ENCODE measurements at regions not wholly inside any gene's neighbourhood (a gene's known extent, or its start where the extent isn't known, plus 50 kb on each side); places are given as distances from the start of the nearest gene placed in this dataset.
"Not testable (repeated sequence)": the region's sequence is repeated elsewhere in the genome, so short reads cannot be mapped to it uniquely, and the experiment has no call there.

DNA sequence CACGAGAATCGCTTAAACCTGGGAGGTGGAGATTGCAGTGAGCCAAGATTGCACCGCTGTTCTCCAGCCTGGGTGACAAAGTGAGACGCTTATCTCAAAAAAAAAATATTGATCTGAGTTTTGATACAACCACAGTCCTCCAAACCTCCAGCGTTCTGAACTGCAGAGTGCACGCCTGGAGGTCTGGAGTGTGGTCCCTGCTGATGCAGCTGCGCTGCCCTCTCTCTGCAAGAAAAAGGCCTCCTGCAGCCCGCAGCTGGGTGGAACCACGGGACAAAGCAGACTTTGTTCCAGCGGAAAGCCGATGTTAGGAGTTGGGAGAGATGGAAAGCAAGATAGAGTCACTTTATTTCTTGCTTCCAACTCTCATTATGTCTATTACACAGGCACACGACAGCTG lies 144.9 kb upstream of the SOD1 start:
- no TSS peak for BruUV-seq (replicated peaks)
- no peak overlapping the region for H3K4me3 ChIP-seq (ENCODE audit: low read depth, low read length)
- H3K9me3 Mint-ChIP-seq (ENCODE audit: unreplicated experiment) = no peaks in the 10 kb centered on the region
- H3K4me3 Mint-ChIP-seq (ENCODE audit: unreplicated experiment) = no peak overlapping the region
- no peak overlapping the region for H3K27ac Mint-ChIP-seq (ENCODE audit: unreplicated experiment)
- DNase-seq = no peak
- H3K27me3 Mint-ChIP-seq (ENCODE audit: insufficient read depth, unreplicated experiment) = no peaks in the 10 kb centered on the region
- peaks cover 6% of the 10 kb centered on the region for H3K4me1 Mint-ChIP-seq (ENCODE audit: low read depth, unreplicated experiment)
- H3K4me1 ChIP-seq = no peaks in the 10 kb centered on the region
- no peaks in the 10 kb centered on the region for H3K36me3 Mint-ChIP-seq (ENCODE audit: insufficient read depth, unreplicated experiment)
- CTCF ChIA-PET = interaction anchor here (0.6 to 1.0 kb wide), 4 partner anchors 9 to 167 kb away, joined by 3 to 9 read pairs (median 5); no protein-coding TSS in a partner anchor
- POLR2A ChIA-PET = no interaction called here
- H3K9me3 ChIP-seq = no peaks in the 10 kb centered on the region
- no peaks in the 10 kb centered on the region for H3K27me3 ChIP-seq (replicated peaks; ENCODE audit: control insufficient read depth, insufficient read depth, low read length)
- TF ChIP-seq, protein P1, sequence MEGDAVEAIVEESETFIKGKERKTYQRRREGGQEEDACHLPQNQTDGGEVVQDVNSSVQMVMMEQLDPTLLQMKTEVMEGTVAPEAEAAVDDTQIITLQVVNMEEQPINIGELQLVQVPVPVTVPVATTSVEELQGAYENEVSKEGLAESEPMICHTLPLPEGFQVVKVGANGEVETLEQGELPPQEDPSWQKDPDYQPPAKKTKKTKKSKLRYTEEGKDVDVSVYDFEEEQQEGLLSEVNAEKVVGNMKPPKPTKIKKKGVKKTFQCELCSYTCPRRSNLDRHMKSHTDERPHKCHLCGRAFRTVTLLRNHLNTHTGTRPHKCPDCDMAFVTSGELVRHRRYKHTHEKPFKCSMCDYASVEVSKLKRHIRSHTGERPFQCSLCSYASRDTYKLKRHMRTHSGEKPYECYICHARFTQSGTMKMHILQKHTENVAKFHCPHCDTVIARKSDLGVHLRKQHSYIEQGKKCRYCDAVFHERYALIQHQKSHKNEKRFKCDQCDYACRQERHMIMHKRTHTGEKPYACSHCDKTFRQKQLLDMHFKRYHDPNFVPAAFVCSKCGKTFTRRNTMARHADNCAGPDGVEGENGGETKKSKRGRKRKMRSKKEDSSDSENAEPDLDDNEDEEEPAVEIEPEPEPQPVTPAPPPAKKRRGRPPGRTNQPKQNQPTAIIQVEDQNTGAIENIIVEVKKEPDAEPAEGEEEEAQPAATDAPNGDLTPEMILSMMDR (IDR thresholded peaks at IDR 0.05; ENCODE audit: insufficient read depth in 1 of 2, low read depth in 1 of 2, low read length in 1 of 2, severe bottlenecking in 1 of 2, unreplicated experiment in 1 of 2) = peak in 1 of 2 experiments; percentile 8
- no peaks in the 10 kb centered on the region for H3K36me3 ChIP-seq (ENCODE audit: control insufficient read depth, insufficient read depth, low read length)
- intact Hi-C loops (cut with micrococcal nuclease; ENCODE audit: unreplicated experiment) = no loop called here

DNA sequence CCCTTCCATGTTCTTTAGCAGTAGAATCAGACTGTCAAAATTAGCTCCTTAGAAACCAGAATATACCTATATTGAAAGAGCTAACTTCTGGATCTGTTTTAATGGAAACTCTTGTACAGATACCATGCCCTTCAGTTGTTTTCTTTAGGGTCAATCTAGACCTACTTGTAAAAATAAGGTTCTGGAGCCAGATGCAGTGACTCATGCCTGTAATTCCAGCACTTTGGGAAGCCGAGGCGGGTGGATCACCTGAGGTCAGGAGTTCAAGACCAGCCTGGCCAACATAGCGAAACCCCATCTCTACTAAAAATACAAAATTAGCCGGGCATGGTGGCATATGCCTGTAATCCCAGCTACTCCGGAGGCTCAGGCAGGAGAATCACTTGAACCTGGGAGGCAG lies 146.0 kb upstream of the SOD1 start:
- H3K9me3 Mint-ChIP-seq (ENCODE audit: unreplicated experiment); H3K27ac Mint-ChIP-seq (ENCODE audit: unreplicated experiment); intact Hi-C loops (cut with micrococcal nuclease; ENCODE audit: unreplicated experiment); H3K9me3 ChIP-seq; H3K4me3 ChIP-seq (ENCODE audit: low read depth, low read length); POLR2A ChIA-PET; H3K36me3 Mint-ChIP-seq (ENCODE audit: insufficient read depth, unreplicated experiment); H3K4me1 ChIP-seq; H3K36me3 ChIP-seq (ENCODE audit: control insufficient read depth, insufficient read depth, low read length); H3K4me1 Mint-ChIP-seq (ENCODE audit: low read depth, unreplicated experiment); H3K4me3 Mint-ChIP-seq (ENCODE audit: unreplicated experiment); DNase-seq; H3K27me3 ChIP-seq (replicated peaks; ENCODE audit: control insufficient read depth, insufficient read depth, low read length); BruUV-seq (replicated peaks); H3K27me3 Mint-ChIP-seq (ENCODE audit: insufficient read depth, unreplicated experiment): not testable (repeated sequence)
- CTCF ChIA-PET = interaction anchor here (0.8 kb wide), 1 partner anchor 14 kb away, joined by 3 read pairs; no protein-coding TSS in a partner anchor

DNA sequence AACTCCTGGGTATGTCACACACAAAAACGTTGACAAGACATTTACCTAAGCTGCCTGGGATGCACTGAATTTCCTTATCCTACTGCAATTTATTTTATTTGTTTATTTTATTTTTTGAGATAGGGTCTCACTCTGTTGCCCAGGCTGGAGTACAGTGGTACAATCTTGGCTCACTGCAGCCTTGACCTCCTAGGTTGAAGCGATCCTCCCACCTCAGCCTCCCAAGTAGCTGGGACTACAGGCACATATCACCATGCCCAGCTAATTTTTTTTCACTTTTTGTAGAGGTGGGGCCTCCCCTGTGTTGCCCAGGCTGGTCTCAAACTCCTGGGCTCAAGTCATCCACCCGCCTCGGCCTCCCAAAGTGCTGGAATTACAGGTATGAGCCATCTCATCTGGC lies 147.5 kb upstream of the SOD1 start:
- H3K27me3 ChIP-seq (replicated peaks; ENCODE audit: control insufficient read depth, insufficient read depth, low read length); H3K4me3 Mint-ChIP-seq (ENCODE audit: unreplicated experiment); H3K36me3 ChIP-seq (ENCODE audit: control insufficient read depth, insufficient read depth, low read length); H3K4me3 ChIP-seq (ENCODE audit: low read depth, low read length); H3K36me3 Mint-ChIP-seq (ENCODE audit: insufficient read depth, unreplicated experiment); H3K27me3 Mint-ChIP-seq (ENCODE audit: insufficient read depth, unreplicated experiment); POLR2A ChIA-PET; CTCF ChIA-PET; H3K9me3 ChIP-seq; H3K4me1 Mint-ChIP-seq (ENCODE audit: low read depth, unreplicated experiment); H3K9me3 Mint-ChIP-seq (ENCODE audit: unreplicated experiment); H3K27ac Mint-ChIP-seq (ENCODE audit: unreplicated experiment); DNase-seq; H3K4me1 ChIP-seq; BruUV-seq (replicated peaks); intact Hi-C loops (cut with micrococcal nuclease; ENCODE audit: unreplicated experiment): not testable (repeated sequence)

DNA sequence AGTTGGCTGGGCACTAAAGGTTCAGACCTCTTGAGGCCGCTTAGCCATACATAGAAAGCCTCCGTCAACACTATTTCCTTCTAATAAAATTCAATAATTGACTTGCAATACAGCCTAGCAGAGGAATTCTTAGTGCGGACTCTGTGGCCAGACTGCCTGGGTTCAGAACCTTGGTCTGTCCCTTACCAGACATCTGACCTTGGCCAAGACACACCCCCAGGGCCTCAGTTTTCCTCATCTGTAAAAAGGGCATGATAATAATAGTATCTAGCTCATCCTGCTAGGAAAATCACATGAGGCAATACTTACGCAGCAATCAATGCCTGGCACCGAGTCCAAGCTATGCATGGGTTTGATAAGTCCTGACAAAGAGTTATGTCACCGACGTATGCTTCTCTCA lies 148.2 kb upstream of the SOD1 start:
- Mint-ChIP-seq H3K4me1 (ENCODE audit: low read depth, unreplicated experiment) (no peaks in the 10 kb centered on the region), H3K27me3 (ENCODE audit: insufficient read depth, unreplicated experiment) (no peaks in the 10 kb centered on the region), H3K9me3 (ENCODE audit: unreplicated experiment) (no peaks in the 10 kb centered on the region), H3K27ac (ENCODE audit: unreplicated experiment) (no peak overlapping the region), H3K4me3 (ENCODE audit: unreplicated experiment) (no peak overlapping the region), H3K36me3 (ENCODE audit: insufficient read depth, unreplicated experiment) (no peaks in the 10 kb centered on the region)
- no TSS peak for BruUV-seq (replicated peaks)
- no peak overlapping the region for H3K4me3 ChIP-seq (ENCODE audit: low read depth, low read length)
- no peaks in the 10 kb centered on the region for H3K36me3 ChIP-seq (ENCODE audit: control insufficient read depth, insufficient read depth, low read length)
- DNase-seq = no peak
- ChIA-PET CTCF (no interaction called here), POLR2A (no interaction called here)
- TF ChIP-seq, protein P1 (IDR thresholded peaks at IDR 0.05; ENCODE audit: insufficient read depth in 1 of 2, low read depth in 1 of 2, low read length in 1 of 2, severe bottlenecking in 1 of 2, unreplicated experiment in 1 of 2) = no peak
- H3K4me1 ChIP-seq = no peaks in the 10 kb centered on the region
- no peaks in the 10 kb centered on the region for H3K9me3 ChIP-seq
- no peaks in the 10 kb centered on the region for H3K27me3 ChIP-seq (replicated peaks; ENCODE audit: control insufficient read depth, insufficient read depth, low read length)
- intact Hi-C loops (cut with micrococcal nuclease; ENCODE audit: unreplicated experiment) = no loop called here

Measured in Caco-2 (cell line).